ENCODE measurements at regions not wholly inside any gene's neighbourhood (a gene's known extent, or its start where the extent isn't known, plus 50 kb on each side); places are given as distances from the start of the nearest gene placed in this dataset.

GRCh38 chr2:165033402-165033801 lies 78.1 kb upstream of the SLC38A11 start:
- no peak for DNase-seq (ENCODE audit: low read depth in 2 of 2)

DNA sequence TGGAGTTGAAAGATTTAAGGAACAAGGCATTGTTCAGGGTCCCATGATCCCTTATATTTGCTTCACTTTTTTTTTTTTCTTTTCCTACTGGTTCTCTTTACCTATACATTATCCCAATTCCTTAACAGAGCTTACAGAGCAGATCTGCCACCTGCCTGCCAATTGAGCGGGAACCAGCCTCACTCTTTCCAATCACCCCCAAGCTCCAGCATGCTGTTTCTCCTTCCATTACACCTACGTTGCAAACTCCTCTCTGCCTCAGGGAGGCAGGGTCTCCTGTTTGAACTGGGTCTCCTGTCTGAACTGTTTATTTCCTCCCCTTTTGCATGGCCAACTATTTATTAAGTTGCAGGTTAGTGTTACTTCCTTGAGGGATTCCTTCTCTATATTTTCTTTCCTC lies 77.2 kb upstream of the SLC38A11 start:
- DNase-seq (ENCODE audit: low read depth in 2 of 2) = no peak

- DNase-seq (ENCODE audit: low read depth in 2 of 2) = no peak
These were observed 68.9 kb upstream of the SLC38A11 start for GRCh38 chr2:165024199-165024598.

DNA sequence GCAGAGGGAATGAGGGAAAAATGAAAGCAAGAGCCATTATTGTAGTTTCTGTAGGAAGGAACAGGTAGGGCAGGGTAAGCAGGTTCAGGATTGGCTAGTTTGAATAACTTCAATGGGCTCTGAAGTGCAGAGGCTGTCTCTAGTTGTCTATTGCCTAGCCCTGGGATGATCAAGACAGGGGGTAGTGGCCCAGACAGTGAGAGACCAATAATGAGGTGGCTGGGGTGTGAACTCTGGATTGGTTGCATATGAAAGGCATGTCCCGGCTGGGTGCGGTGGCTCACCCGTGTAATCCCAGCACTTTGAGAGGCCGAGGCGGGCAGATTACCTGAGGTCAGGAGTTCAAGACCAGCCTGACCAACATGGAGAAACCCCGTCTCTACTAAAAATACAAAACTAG lies 67.5 kb upstream of the SLC38A11 start:
- no peak for DNase-seq (ENCODE audit: low read depth in 2 of 2)

DNA sequence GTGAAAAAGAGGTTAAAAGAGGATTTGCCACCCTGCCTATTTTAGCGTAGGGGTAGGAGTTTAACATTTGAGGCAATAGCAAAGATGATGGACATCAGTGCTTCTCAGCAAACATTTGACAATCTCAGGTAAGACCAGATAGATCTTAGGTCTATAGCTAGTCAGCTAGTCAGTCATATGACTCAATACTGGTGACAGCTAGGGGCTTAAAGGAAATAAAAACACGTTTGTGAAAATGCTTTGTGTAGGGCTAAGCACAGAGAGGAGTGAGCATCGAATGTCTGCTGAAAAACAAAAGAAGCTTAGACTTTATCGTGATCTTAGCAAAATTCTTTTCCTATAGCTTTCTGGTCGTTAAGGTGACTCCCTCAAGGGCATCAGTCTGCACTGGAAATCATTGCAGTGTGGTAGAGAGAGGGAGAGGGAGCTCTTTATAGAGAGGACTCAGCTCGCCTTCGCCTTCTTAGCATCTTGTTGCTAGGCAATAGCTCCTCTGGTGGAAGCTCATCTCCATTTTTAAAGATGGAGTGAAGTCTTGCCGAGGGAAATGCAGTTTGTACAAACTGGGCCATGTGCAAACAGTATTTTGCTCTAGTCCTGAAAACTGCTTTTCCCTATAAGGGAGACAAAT lies 62.8 kb upstream of the SLC38A11 start:
- DNase-seq (ENCODE audit: low read depth in 2 of 2) = no peak

DNA sequence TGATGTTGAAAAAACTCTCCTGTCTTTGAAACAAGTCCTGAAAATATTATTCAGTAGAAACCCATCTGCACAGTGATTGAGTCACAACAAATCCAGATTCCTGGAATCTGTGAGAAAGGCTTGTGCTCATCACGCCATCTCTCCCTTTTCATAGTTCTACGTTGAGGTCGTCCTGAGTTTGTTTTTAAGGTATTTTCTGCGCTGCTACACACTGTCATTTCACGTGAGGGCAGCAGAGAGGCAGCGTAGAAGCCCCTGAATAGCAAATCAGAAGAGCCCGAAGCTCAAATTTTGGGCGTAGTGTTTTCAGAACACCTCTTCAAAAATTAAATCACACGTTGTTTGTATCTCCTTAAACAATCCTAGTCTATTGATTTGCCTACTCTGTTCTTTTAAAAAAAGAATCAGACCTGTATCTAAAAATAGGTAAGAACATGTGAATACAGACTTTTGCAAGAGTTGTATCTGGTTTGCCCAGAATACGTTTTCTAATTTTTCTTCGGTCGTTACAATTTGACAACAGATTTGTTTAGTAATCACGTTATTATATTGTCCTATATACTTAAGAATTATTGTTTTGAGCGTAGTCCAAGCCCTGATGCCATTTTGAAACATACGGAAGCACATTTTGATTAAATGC lies 61.6 kb upstream of the SLC38A11 start:
- peak; percentile 25 to 30 for DNase-seq (ENCODE audit: low read depth in 2 of 2)

DNA sequence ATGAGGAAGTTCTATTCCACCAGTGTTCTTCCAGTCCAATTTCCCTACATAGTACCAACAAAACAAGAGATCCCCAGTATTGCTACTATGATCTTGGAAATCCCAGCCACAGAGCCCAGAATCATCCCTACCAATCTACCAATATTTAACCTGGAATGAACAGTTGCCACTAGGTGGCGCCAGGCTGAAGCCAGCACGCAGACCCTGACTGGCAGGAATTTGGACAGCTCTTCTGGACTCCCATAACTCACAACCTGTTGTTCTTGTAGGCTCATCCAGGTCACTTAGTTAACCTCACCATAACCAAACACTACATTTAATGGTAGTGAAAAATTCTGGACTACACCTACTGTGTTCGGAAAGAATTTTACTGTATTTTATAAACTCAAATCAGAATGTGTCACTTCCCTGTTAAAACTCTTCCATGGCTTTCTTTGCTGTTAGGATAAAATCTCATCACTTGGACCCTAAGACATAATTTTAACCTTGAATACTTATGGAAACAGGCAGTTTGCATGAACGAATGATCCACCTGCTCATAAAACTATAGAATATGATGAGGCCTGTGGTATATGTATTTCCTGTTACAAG lies 59.8 kb upstream of the SLC38A11 start:
- peak in 1 of 2 experiments; percentile 10 for DNase-seq (ENCODE audit: low read depth in 2 of 2)

DNA sequence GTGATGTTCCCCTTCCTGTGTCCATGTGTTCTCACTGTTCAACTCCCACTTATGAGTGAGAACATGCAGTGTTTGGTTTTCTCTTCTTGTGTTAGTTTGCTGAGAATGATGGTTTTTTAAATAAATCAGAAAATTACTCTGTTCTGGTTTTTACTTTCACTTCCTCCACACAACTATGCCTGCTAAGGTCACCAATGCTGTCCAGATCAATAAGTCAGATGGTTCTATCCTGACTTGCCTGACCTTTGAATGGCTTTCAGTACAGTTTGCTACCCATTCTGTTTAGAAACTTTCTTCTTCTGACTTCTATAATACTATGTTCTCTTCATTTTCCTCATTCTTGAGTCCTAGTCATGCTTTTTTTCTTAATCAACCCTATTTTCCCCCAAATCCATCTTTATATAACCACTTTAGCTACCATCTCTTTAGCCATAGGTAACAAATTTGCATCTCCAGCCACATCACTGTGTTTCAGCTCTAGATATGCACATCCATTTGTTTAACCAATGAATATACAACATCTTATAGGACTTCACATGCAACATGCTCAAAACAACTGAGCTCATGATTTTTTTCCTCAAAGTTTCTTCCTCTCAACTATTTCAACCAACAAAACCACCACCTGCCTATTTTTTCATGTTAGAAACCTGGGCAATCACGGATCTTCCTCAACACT lies 58.8 kb upstream of the SLC38A11 start:
- no peak for DNase-seq (ENCODE audit: low read depth in 2 of 2)

DNA sequence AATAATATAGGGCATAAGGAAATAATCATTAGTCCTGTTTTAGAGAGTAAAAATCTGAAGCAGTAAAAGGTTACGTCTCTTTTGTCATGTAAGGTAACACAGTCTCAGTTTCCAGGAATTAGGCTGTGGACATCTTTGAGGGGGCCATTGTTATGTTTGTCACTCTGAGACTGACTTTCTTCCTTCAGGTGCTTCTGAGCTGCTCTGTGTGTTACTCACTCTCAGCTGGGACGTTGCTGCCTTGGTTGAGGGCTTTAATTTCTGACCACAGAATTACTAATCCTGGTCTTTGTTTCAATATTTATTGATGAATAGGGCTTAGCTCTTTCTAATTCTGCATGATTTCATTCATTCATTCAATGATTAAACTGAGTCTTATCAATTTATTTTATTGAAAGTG lies 55.9 kb upstream of the SLC38A11 start:
- DNase-seq (ENCODE audit: low read depth in 2 of 2) = no peak

GRCh38 chr2:165010556-165010955 lies 55.2 kb upstream of the SLC38A11 start:
- no peak for DNase-seq (ENCODE audit: low read depth in 2 of 2)

DNA sequence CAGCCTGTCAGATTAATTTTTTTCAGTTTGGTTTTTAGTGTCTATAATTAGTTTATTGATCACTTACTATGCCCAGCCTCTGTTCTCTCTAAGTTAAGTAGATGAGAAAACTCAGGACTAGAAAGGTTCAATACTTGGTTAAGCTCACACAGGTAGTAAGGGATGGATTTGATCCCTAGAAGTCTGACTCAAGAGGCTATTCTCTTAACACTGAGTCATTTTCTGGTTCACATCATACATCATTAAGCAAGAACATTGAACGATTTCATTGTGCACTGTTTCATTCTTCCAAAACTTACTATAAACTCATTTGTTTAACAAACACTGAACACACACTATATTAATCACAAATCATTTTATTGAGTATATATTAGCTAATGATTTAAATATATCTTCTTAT lies 54.1 kb upstream of the SLC38A11 start:
- DNase-seq (ENCODE audit: low read depth in 2 of 2) = no peak

DNA sequence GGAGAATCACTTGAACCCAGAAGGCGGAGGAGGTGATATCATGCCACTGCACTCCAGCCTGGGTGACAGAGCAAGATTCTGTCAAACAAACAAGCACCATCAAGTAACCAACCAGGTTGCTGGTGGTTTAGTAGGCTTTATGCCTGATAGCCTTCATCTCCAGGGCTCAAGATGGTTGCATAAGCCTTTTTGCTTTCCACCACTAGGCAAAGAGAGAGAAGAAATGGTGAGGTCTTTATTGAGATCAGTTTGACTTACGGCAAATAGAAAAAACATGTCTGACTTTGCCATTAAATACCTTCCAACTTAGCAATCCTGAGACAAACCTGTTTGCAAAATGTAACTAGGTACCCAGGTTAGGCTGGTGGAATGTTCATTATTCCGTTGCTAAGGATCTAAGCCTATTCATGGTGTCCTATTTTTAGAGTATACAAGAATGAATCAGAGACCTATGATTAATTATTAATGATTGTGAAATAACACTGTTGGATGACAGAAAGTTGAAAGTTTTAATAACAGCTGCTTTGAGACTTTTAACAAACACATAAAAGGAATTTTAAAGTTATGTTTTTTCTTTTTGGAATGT lies 53.5 kb upstream of the SLC38A11 start:
- no peak for DNase-seq (ENCODE audit: low read depth in 2 of 2)

DNA sequence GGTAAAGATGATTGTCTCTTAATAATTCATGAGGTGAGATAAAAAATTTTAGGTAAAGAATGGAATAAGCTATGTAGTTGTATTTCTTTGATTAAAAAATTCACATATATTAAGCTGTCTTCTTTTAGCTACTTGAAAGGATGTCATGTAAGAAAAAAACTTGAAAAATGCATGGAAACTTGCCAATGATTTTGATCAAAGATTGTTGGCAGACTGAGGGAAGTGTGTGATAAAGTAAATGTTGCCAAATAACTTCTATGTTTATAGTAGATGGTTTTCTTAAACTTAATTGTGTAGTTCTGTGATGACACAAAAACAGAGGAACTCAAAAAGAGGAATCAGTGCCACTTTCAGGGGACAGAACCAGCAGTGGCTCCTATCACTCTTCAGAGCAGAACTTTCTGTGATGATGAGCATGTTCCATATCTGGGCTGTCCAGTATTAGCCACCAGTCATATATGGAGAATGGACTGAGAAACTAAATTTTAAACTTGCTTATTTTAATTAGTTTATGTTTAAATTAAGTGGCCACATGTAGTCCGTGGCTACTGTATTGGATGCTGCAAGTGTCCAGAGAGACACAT lies 51.9 kb upstream of the SLC38A11 start:
- no peak for DNase-seq (ENCODE audit: low read depth in 2 of 2)
